Endodermal cell (in vitro differentiated cells): ENCODE measurements at regions not wholly inside any gene's neighbourhood (a gene's known extent, or its start where the extent isn't known, plus 50 kb on each side); places are given as distances from the start of the nearest gene placed in this dataset.

ENCODE experiments used
- DNase-seq: peaks from one replicate; pipeline ENCODE4 v3.0.0-alpha.2; 2017
- H3K27ac ChIP-seq: 2 replicates; pipeline ENCODE4 v1.5.1; 2013; ENCODE audit warnings: mild to moderate bottlenecking, low read depth, low read length, moderate library complexity
- H3K27me3 ChIP-seq: 2 replicates; pipeline ENCODE4 v1.6.1; 2013; ENCODE audit warnings: mild to moderate bottlenecking, low read length, moderate library complexity; ENCODE audit not compliant: insufficient read depth, control insufficient read depth, poor library complexity, severe bottlenecking
- H3K36me3 ChIP-seq: 2 replicates; pipeline ENCODE4 v1.7.0; 2013; ENCODE audit warnings: mild to moderate bottlenecking, low read length, moderate library complexity; ENCODE audit not compliant: control insufficient read depth, insufficient read depth
- H3K4me1 ChIP-seq: one replicate; pipeline ENCODE4 v1.7.0; 2013; ENCODE audit warnings: low read length; ENCODE audit not compliant: control insufficient read depth, insufficient read depth
- H3K4me3 ChIP-seq: 2 replicates; pipeline ENCODE4 v1.5.1; 2013; ENCODE audit warnings: mild to moderate bottlenecking, low read length, moderate library complexity
- H3K9ac ChIP-seq: 2 replicates; pipeline ENCODE4 v1.6.1; 2013; ENCODE audit warnings: mild to moderate bottlenecking, low read length, moderate library complexity; ENCODE audit not compliant: poor library complexity, severe bottlenecking; ENCODE audit errors: extremely low read depth
- H3K9me3 ChIP-seq: 2 replicates; pipeline ENCODE4 v1.6.1; 2013; ENCODE audit warnings: mild to moderate bottlenecking, low read length, moderate library complexity; ENCODE audit not compliant: control insufficient read depth
- H3K27ac Mint-ChIP-seq: 2 replicates; pipeline ENCODE4 v1.8.0; 2020; ENCODE audit warnings: mixed read lengths
- H3K27me3 Mint-ChIP-seq: 2 replicates; pipeline ENCODE4 v1.8.0; 2021; ENCODE audit warnings: mild to moderate bottlenecking, mixed read lengths; ENCODE audit not compliant: insufficient read depth
- H3K36me3 Mint-ChIP-seq: 2 replicates; pipeline ENCODE4 v1.8.0; 2020; ENCODE audit warnings: low read depth, mixed read lengths
- H3K4me1 Mint-ChIP-seq: 2 replicates; pipeline ENCODE4 v1.8.0; 2020; ENCODE audit warnings: mixed read lengths
- H3K4me3 Mint-ChIP-seq: 2 replicates; pipeline ENCODE4 v1.8.0; 2020; ENCODE audit warnings: mild to moderate bottlenecking, moderate library complexity, mixed read lengths
- H3K9me3 Mint-ChIP-seq: 2 replicates; pipeline ENCODE4 v1.8.0; 2020; ENCODE audit warnings: mild to moderate bottlenecking, mixed read lengths
- CTCF ChIP-seq: fragments of 200-600 bp; sonication (generic); conservative IDR thresholded peaks from 2 replicates; pipeline ENCODE4 v1.5.0; 2021; ENCODE audit warnings: antibody characterized with exemption, mild to moderate bottlenecking
- WGBS, 2 experiments: methylation state at CpG; one replicate each; pipeline versions ENCODE4 v1.1.5 to v1.1.7; 2013; ENCODE audit warnings: missing lambda C conversion rate in 2 of 2, mixed read lengths in 1 of 2; ENCODE audit not compliant: insufficient coverage in 1 of 2, insufficient read length in 1 of 2; 5-methylcytosine and 5-hydroxymethylcytosine counted together

- no peak for TF ChIP-seq CTCF
- peaks cover 6% of the 10 kb centered on the region for H3K4me1 Mint-ChIP-seq
- Histone ChIP-seq H3K4me3 (no peak overlapping the region), H3K27ac (no peak overlapping the region), H3K9me3 (no peaks in the 10 kb centered on the region), H3K9ac (no peak overlapping the region), H3K4me1 (no peaks in the 10 kb centered on the region), H3K27me3 (no peaks in the 10 kb centered on the region), H3K36me3 (no peaks in the 10 kb centered on the region)
- H3K4me3 Mint-ChIP-seq, result no peak overlapping the region
- peaks cover 2% of the 10 kb centered on the region for H3K9me3 Mint-ChIP-seq
- H3K36me3 Mint-ChIP-seq, result no peaks in the 10 kb centered on the region
- DNase-seq, result no peak
- WGBS, 2 experiments, result 88 to 97% methylated on average over 4 of the region's 4 CpGs
- H3K27ac Mint-ChIP-seq, result no peak overlapping the region
- no peaks in the 10 kb centered on the region for H3K27me3 Mint-ChIP-seq
These were observed 348.4 kb downstream of the BCAT1 start for GRCh38 chr12:24600551-24600950.

- no peaks in the 10 kb centered on the region for H3K36me3 ChIP-seq
- H3K9me3 Mint-ChIP-seq, result peaks cover 2% of the 10 kb centered on the region
These were observed 349.2 kb downstream of the BCAT1 start for GRCh38 chr12:24599736-24600135.

GRCh38 chr12:24597580-24597979 lies 351.3 kb downstream of the BCAT1 start:
- Histone ChIP-seq H3K27ac (no peak overlapping the region), H3K4me1 (no peaks in the 10 kb centered on the region), H3K4me3 (no peak overlapping the region), H3K27me3 (no peaks in the 10 kb centered on the region), H3K36me3 (no peaks in the 10 kb centered on the region), H3K9ac (no peak overlapping the region), H3K9me3 (no peaks in the 10 kb centered on the region)
- no peak for DNase-seq
- WGBS, 2 experiments, result 80 to 100% methylated on average over 1 of the region's 3 CpGs
- no peak overlapping the region for H3K27ac Mint-ChIP-seq
- H3K9me3 Mint-ChIP-seq, result no peaks in the 10 kb centered on the region
- no peak for TF ChIP-seq CTCF
- no peaks in the 10 kb centered on the region for H3K36me3 Mint-ChIP-seq
- H3K4me1 Mint-ChIP-seq, result peaks cover 8% of the 10 kb centered on the region
- no peaks in the 10 kb centered on the region for H3K27me3 Mint-ChIP-seq
- no peak overlapping the region for H3K4me3 Mint-ChIP-seq

More at GRCh38 chr12:24599736-24600135, 349.2 kb downstream of the BCAT1 start:
- Mint-ChIP-seq H3K4me1 (peaks cover 6% of the 10 kb centered on the region), H3K27me3 (no peaks in the 10 kb centered on the region), H3K27ac (no peak overlapping the region), H3K36me3 (no peaks in the 10 kb centered on the region), H3K4me3 (no peak overlapping the region)
- H3K27me3 ChIP-seq, result no peaks in the 10 kb centered on the region
- H3K27ac ChIP-seq, result no peak overlapping the region
- no peak overlapping the region for H3K4me3 ChIP-seq
- TF ChIP-seq CTCF, result no peak
- no peak for DNase-seq
- no peaks in the 10 kb centered on the region for H3K9me3 ChIP-seq
- no peak overlapping the region for H3K9ac ChIP-seq
- no peaks in the 10 kb centered on the region for H3K4me1 ChIP-seq
- WGBS, 2 experiments, result 95% methylated on average over 4 to 5 of the region's 5 CpGs
